ENCODE measurements at regions not wholly inside any gene's neighbourhood (a gene's known extent, or its start where the extent isn't known, plus 50 kb on each side); places are given as distances from the start of the nearest gene placed in this dataset.

- TF ChIP-seq CTCF (IDR thresholded peaks at IDR 0.05; ENCODE audit: low read depth, low read length), result no peak
- DNase-seq (ENCODE audit: low read depth in 2 of 2), result no peak
- H3K4me3 ChIP-seq (replicated peaks in 1 of 2; ENCODE audit: low read depth in 2 of 2, low read length in 2 of 2), result no peak overlapping the region
These were observed 119.8 kb upstream of the SLC25A33 start for GRCh38 chr1:9419369-9420041.

GRCh38 chr1:9420835-9421532 is 118.3 kb upstream of the SLC25A33 start:
- no peak overlapping the region for H3K4me3 ChIP-seq (replicated peaks in 1 of 2; ENCODE audit: low read depth in 2 of 2, low read length in 2 of 2)
- DNase-seq (ENCODE audit: low read depth in 2 of 2), result no peak
- no peak for TF ChIP-seq CTCF (IDR thresholded peaks at IDR 0.05; ENCODE audit: low read depth, low read length)

- TF ChIP-seq CTCF (IDR thresholded peaks at IDR 0.05; ENCODE audit: low read depth, low read length), result no peak
- no peak overlapping the region for H3K4me3 ChIP-seq (replicated peaks in 1 of 2; ENCODE audit: low read depth in 2 of 2, low read length in 2 of 2)
- no peak for DNase-seq (ENCODE audit: low read depth in 2 of 2)
These were observed 117.8 kb upstream of the SLC25A33 start for GRCh38 chr1:9421533-9421873.

GRCh38 chr1:9422321-9422720 is 116.9 kb upstream of the SLC25A33 start:
- DNase-seq (ENCODE audit: low read depth in 2 of 2), result no peak
- TF ChIP-seq CTCF (IDR thresholded peaks at IDR 0.05; ENCODE audit: low read depth, low read length), result no peak
- no peak overlapping the region for H3K4me3 ChIP-seq (replicated peaks in 1 of 2; ENCODE audit: low read depth in 2 of 2, low read length in 2 of 2)

- TF ChIP-seq CTCF (IDR thresholded peaks at IDR 0.05; ENCODE audit: low read depth, low read length), result no peak
- DNase-seq (ENCODE audit: low read depth in 2 of 2), result no peak
- no peak overlapping the region for H3K4me3 ChIP-seq (replicated peaks in 1 of 2; ENCODE audit: low read depth in 2 of 2, low read length in 2 of 2)
These were observed 116.3 kb upstream of the SLC25A33 start for GRCh38 chr1:9422911-9423505.

GRCh38 chr1:9424261-9424660 is 115.0 kb upstream of the SLC25A33 start:
- no peak overlapping the region for H3K4me3 ChIP-seq (replicated peaks in 1 of 2; ENCODE audit: low read depth in 2 of 2, low read length in 2 of 2)
- no peak for DNase-seq (ENCODE audit: low read depth in 2 of 2)
- TF ChIP-seq CTCF (IDR thresholded peaks at IDR 0.05; ENCODE audit: low read depth, low read length), result no peak
